ENCODE measurements at regions not wholly inside any gene's neighbourhood (a gene's known extent, or its start where the extent isn't known, plus 50 kb on each side); places are given as distances from the start of the nearest gene placed in this dataset.

- intact Hi-C loops (cut with DNase I; ENCODE audit: low total_unique reads) = no loop called here
- no peaks in the 10 kb centered on the region for H3K4me1 ChIP-seq
- H3K27ac ChIP-seq = no peak overlapping the region
- H3K27me3 ChIP-seq = no peaks in the 10 kb centered on the region
- no peak for DNase-seq
- no peaks in the 10 kb centered on the region for H3K36me3 ChIP-seq
- no peak for TF ChIP-seq POLR2A (IDR thresholded peaks at IDR 0.05)
- H3K9me3 ChIP-seq = no peaks in the 10 kb centered on the region
- no peak overlapping the region for H3K4me3 ChIP-seq
Observed at GRCh38 chr15:47395076-47395475, 322.2 kb upstream of the SEMA6D start.

DNA sequence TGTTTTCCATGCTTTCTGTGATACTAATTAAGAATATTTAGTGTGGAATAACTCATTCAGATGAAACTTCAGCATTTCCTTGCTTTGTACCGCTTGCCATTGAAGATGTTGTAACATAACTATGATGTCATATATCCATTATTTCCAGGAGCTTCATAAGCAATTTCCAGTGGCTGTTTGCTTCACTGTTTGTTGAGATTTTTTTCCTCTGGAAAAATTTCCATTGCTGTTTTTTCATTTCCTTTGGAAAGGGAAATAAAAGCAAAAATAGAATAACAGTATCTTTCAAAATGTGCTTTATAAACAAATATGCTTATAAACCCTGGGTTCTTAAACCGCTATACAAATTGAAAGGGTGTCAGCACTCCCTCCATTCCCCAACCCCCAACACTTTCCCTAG lies 319.6 kb upstream of the SEMA6D start:
- TF ChIP-seq POLR2A (IDR thresholded peaks at IDR 0.05) (no peak), CTCF (IDR thresholded peaks at IDR 0.05) (no peak)
- intact Hi-C loops (cut with DNase I; ENCODE audit: low total_unique reads) = no loop called here
- Histone ChIP-seq H3K9me3 (no peaks in the 10 kb centered on the region), H3K27me3 (no peaks in the 10 kb centered on the region), H3K36me3 (no peaks in the 10 kb centered on the region), H3K27ac (peak overlapping the region in 1 of 2 donors; percentile 19), H3K4me3 (no peak overlapping the region), H3K4me1 (no peaks in the 10 kb centered on the region)
- no peak for DNase-seq

DNA sequence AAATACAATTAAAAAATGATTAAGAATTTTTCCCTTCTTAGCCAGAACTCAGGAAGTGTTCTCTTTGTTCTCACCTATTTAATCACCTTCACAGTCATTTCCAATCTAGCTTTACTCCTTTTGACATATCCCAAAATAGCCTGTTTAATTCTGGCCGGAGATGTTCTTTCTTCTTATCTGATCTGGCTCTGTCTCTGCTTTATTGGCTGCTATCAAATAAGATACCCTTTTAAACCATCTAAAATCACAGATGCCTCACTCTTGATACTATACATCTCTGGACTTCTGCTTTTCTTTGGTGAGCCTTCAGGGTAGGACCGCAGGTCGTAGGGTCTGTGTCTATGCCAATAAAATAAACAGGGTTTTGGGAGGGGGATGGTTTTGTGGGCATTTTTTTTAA lies 319.2 kb upstream of the SEMA6D start:
- H3K4me1 ChIP-seq = no peaks in the 10 kb centered on the region
- no peaks in the 10 kb centered on the region for H3K27me3 ChIP-seq
- no peak for DNase-seq
- no peaks in the 10 kb centered on the region for H3K9me3 ChIP-seq
- H3K27ac ChIP-seq = peak overlapping the region in 1 of 2 donors; percentile 19
- H3K4me3 ChIP-seq = no peak overlapping the region
- intact Hi-C loops (cut with DNase I; ENCODE audit: low total_unique reads) = no loop called here
- H3K36me3 ChIP-seq = no peaks in the 10 kb centered on the region
- TF ChIP-seq CTCF (IDR thresholded peaks at IDR 0.05) (no peak), POLR2A (IDR thresholded peaks at IDR 0.05) (no peak)

DNA sequence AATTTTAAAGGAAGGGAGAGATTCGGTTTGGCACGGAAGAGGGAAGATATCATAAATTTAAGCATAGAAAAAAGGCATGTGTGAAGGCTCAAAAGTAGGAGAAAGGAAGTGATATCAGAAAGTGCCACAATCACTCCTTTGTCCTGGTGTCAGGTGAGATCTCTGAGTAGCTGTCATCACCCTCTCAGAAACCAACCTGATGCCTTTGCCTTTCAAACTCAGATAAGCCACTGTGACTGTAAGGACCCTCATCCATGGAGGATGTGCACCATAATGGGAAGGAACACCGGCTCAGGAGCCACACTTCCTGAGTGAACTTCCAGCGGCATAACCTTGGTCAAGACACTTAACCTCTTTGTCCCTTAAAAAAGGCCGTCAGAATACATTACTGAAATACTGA lies 318.7 kb upstream of the SEMA6D start:
- intact Hi-C loops (cut with DNase I; ENCODE audit: low total_unique reads) = no loop called here
- Histone ChIP-seq H3K9me3 (no peaks in the 10 kb centered on the region), H3K36me3 (no peaks in the 10 kb centered on the region), H3K4me1 (no peaks in the 10 kb centered on the region), H3K27me3 (no peaks in the 10 kb centered on the region), H3K4me3 (no peak overlapping the region), H3K27ac (peak overlapping the region in 1 of 2 donors; percentile 19)
- TF ChIP-seq CTCF (IDR thresholded peaks at IDR 0.05) (no peak), POLR2A (IDR thresholded peaks at IDR 0.05) (no peak)
- DNase-seq = no peak

DNA sequence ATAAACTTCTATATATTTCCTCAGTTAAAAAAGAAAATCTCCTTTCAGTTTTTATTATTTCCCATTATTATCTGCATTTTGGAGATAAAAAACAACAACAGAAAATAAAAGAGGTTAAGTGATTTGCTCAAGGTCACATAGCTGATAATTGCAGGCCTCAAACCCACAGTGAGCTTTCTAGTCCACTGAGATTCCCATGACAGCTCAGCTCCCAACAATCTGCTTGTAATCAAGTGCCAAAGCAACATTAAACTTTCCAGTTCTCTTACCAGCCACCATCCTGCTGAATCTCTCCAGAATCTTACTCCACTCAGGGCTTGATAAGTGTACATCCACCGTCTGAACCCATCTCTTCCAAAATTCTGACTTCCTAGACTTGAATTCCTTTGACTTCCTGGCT lies 318.2 kb upstream of the SEMA6D start:
- H3K4me3 ChIP-seq = no peak overlapping the region
- H3K36me3 ChIP-seq = no peaks in the 10 kb centered on the region
- TF ChIP-seq CTCF (IDR thresholded peaks at IDR 0.05) = no peak
- no peak for TF ChIP-seq POLR2A (IDR thresholded peaks at IDR 0.05)
- H3K27ac ChIP-seq = no peak overlapping the region
- H3K27me3 ChIP-seq = no peaks in the 10 kb centered on the region
- no peaks in the 10 kb centered on the region for H3K9me3 ChIP-seq
- DNase-seq = no peak
- no peaks in the 10 kb centered on the region for H3K4me1 ChIP-seq
- intact Hi-C loops (cut with DNase I; ENCODE audit: low total_unique reads) = no loop called here

GRCh38 chr15:47400603-47401002 lies 316.7 kb upstream of the SEMA6D start:
- intact Hi-C loops (cut with DNase I; ENCODE audit: low total_unique reads) = no loop called here
- Histone ChIP-seq H3K4me3 (no peak overlapping the region), H3K27ac (no peak overlapping the region), H3K9me3 (no peaks in the 10 kb centered on the region), H3K27me3 (no peaks in the 10 kb centered on the region), H3K36me3 (no peaks in the 10 kb centered on the region), H3K4me1 (no peaks in the 10 kb centered on the region)
- DNase-seq = no peak
- TF ChIP-seq CTCF (IDR thresholded peaks at IDR 0.05) (no peak), POLR2A (IDR thresholded peaks at IDR 0.05) (no peak)

Data from uterus (tissue), 3 donors.